Erythroblast (primary cell): ENCODE measurements at regions not wholly inside any gene's neighbourhood (a gene's known extent, or its start where the extent isn't known, plus 50 kb on each side); places are given as distances from the start of the nearest gene placed in this dataset.

Experiments used
- GATA1 ChIP-seq: IDR thresholded peaks from 2 replicates; pipeline ENCODE4 v1.6.1; 2011; ENCODE audit warnings: low read depth, mild to moderate bottlenecking, control low read depth, low read length, moderate library complexity
- POLR2A ChIP-seq: IDR thresholded peaks from 2 replicates; pipeline ENCODE4 v1.6.1; 2011; ENCODE audit warnings: mild to moderate bottlenecking, low read length

DNA sequence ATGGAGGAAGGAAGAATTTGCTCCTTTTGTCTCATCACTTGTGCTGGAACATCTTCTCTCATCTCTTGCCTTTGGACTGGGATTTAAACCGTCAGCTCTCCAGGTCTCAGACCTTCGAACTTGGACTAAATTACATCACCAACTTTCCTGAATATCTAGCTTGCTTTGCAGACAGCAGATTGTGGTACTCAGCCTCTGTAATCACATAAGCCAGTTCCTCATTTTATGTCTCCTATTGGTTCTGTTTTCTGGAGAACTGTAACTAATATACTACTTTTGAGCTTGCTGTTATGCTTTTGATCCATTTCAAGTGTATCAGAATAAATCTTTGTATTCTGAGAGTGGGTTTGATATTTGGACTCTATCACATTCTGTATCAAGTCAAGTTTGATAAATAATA lies 164.3 kb upstream of the VEPH1 start:
- TF ChIP-seq POLR2A (no peak), GATA1 (no peak)
